ENCODE measurements at regions not wholly inside any gene's neighbourhood (a gene's known extent, or its start where the extent isn't known, plus 50 kb on each side); places are given as distances from the start of the nearest gene placed in this dataset.

GRCh38 chr3:194749631-194750490 lies 64.2 kb downstream of the FAM43A start (continued):
- TF ChIP-seq ZBTB44 (CRISPR knock-in tag; IDR thresholded peaks at IDR 0.05) (no peak), MIER3 (CRISPR knock-in tag; IDR thresholded peaks at IDR 0.05; ENCODE audit: borderline replicate concordance) (peak; percentile 95; the same call in 1 of the 2 replicates), GPBP1L1 (CRISPR knock-in tag; IDR thresholded peaks at IDR 0.05) (no peak), HIVEP1 (CRISPR knock-in tag; IDR thresholded peaks at IDR 0.05) (0 out of 2 replicates have a peak, but pooled peaks have one; percentile 17), ZNF564 (CRISPR knock-in tag; IDR thresholded peaks at IDR 0.05) (no peak), ZNF580 (CRISPR knock-in tag; IDR thresholded peaks at IDR 0.05; ENCODE audit: borderline replicate concordance, low read depth) (no peak), MYC (CRISPR knock-in tag; IDR thresholded peaks at IDR 0.05; ENCODE audit: borderline replicate concordance) (peak; percentile 71), ZFP36 (IDR thresholded peaks at IDR 0.05; ENCODE audit: borderline replicate concordance, low read depth, low read length, partially characterized antibody) (no peak), SIX1 (CRISPR knock-in tag; IDR thresholded peaks at IDR 0.05; ENCODE audit: borderline replicate concordance) (no peak), RFX5 (IDR thresholded peaks at IDR 0.05; ENCODE audit: low read depth, low read length) (no peak), ZNF883 (CRISPR knock-in tag; IDR thresholded peaks at IDR 0.05; ENCODE audit: not compliant biosample characterization) (peak; percentile 31), ZFP41 (CRISPR knock-in tag; IDR thresholded peaks at IDR 0.05; ENCODE audit: borderline replicate concordance) (no peak), HBP1 (CRISPR knock-in tag; IDR thresholded peaks at IDR 0.05; ENCODE audit: low read depth) (0 out of 2 replicates have a peak, but pooled peaks have one; percentile 69), ZNF142 (CRISPR knock-in tag; IDR thresholded peaks at IDR 0.05) (no peak), ZFX (CRISPR knock-in tag; IDR thresholded peaks at IDR 0.05; ENCODE audit: low read depth) (peak; percentile 58), LBX2 (CRISPR knock-in tag; IDR thresholded peaks at IDR 0.05; ENCODE audit: borderline replicate concordance) (no peak), ZNF839 (CRISPR knock-in tag; IDR thresholded peaks at IDR 0.05; ENCODE audit: borderline replicate concordance) (no peak)
